ENCODE measurements at regions not wholly inside any gene's neighbourhood (a gene's known extent, or its start where the extent isn't known, plus 50 kb on each side); places are given as distances from the start of the nearest gene placed in this dataset.

- no peaks in the 10 kb centered on the region for H3K36me3 ChIP-seq (ENCODE audit: control insufficient read depth, low read length)
- TF ChIP-seq EZH2phosphoT487 (IDR thresholded peaks at IDR 0.05; ENCODE audit: borderline replicate concordance, low read length) (no peak), CTCF (IDR thresholded peaks at IDR 0.05; ENCODE audit: low read depth, low read length, poor library complexity, severe bottlenecking) (no peak)
- H3K9me2 ChIP-seq (replicated peaks; ENCODE audit: control insufficient read depth, low read length), result no peaks in the 10 kb centered on the region
- no peaks in the 10 kb centered on the region for H3K9me3 ChIP-seq (ENCODE audit: control insufficient read depth, insufficient read depth, low read length)
- no peak overlapping the region for H3K4me2 ChIP-seq (ENCODE audit: low read length)
- H4K20me1 ChIP-seq (ENCODE audit: control insufficient read depth, insufficient read depth, low read depth, low read length), result no peaks in the 10 kb centered on the region
- H3K4me3 ChIP-seq (ENCODE audit: low read length), result no peak overlapping the region
- H3F3A ChIP-seq (ENCODE audit: control insufficient read depth, insufficient read depth), result no peaks in the 10 kb centered on the region
- no peak overlapping the region for H3K27ac ChIP-seq (ENCODE audit: low read depth, low read length)
- H3K27me3 ChIP-seq (ENCODE audit: control insufficient read depth, low read length), result no peaks in the 10 kb centered on the region
- no peaks in the 10 kb centered on the region for H3K4me1 ChIP-seq (ENCODE audit: control insufficient read depth, low read length)
- no peaks in the 10 kb centered on the region for H3K79me2 ChIP-seq (ENCODE audit: control insufficient read depth, low read length)
These were observed 307.5 kb upstream of the DYNLRB2 start for GRCh38 chr16:80233097-80233835.

GRCh38 chr16:80231888-80232287 is 308.9 kb upstream of the DYNLRB2 start:
- H3K27me3 ChIP-seq (ENCODE audit: control insufficient read depth, low read length), result no peaks in the 10 kb centered on the region
- no peak overlapping the region for H3K4me3 ChIP-seq (ENCODE audit: low read length)
- no peaks in the 10 kb centered on the region for H3F3A ChIP-seq (ENCODE audit: control insufficient read depth, insufficient read depth)
- H3K9me3 ChIP-seq (ENCODE audit: control insufficient read depth, insufficient read depth, low read length), result no peaks in the 10 kb centered on the region
- TF ChIP-seq EZH2phosphoT487 (IDR thresholded peaks at IDR 0.05; ENCODE audit: borderline replicate concordance, low read length), result no peak
- no peak for TF ChIP-seq CTCF (IDR thresholded peaks at IDR 0.05; ENCODE audit: low read depth, low read length, poor library complexity, severe bottlenecking)
- H3K36me3 ChIP-seq (ENCODE audit: control insufficient read depth, low read length), result no peaks in the 10 kb centered on the region
- no peak overlapping the region for H3K27ac ChIP-seq (ENCODE audit: low read depth, low read length)
- no peak overlapping the region for H3K4me2 ChIP-seq (ENCODE audit: low read length)
- no peaks in the 10 kb centered on the region for H3K9me2 ChIP-seq (replicated peaks; ENCODE audit: control insufficient read depth, low read length)
- H3K79me2 ChIP-seq (ENCODE audit: control insufficient read depth, low read length), result no peaks in the 10 kb centered on the region
- H4K20me1 ChIP-seq (ENCODE audit: control insufficient read depth, insufficient read depth, low read depth, low read length), result no peaks in the 10 kb centered on the region
- no peaks in the 10 kb centered on the region for H3K4me1 ChIP-seq (ENCODE audit: control insufficient read depth, low read length)

GRCh38 chr16:80231121-80231520 is 309.7 kb upstream of the DYNLRB2 start:
- no peaks in the 10 kb centered on the region; the same call in 1 of the 2 replicates for H3K9me2 ChIP-seq (replicated peaks; ENCODE audit: control insufficient read depth, low read length)
- H3F3A ChIP-seq (ENCODE audit: control insufficient read depth, insufficient read depth), result no peaks in the 10 kb centered on the region
- no peaks in the 10 kb centered on the region for H4K20me1 ChIP-seq (ENCODE audit: control insufficient read depth, insufficient read depth, low read depth, low read length)
- H3K4me1 ChIP-seq (ENCODE audit: control insufficient read depth, low read length), result no peaks in the 10 kb centered on the region
- TF ChIP-seq CTCF (IDR thresholded peaks at IDR 0.05; ENCODE audit: low read depth, low read length, poor library complexity, severe bottlenecking) (no peak), EZH2phosphoT487 (IDR thresholded peaks at IDR 0.05; ENCODE audit: borderline replicate concordance, low read length) (no peak)
- H3K36me3 ChIP-seq (ENCODE audit: control insufficient read depth, low read length), result no peaks in the 10 kb centered on the region
- H3K27me3 ChIP-seq (ENCODE audit: control insufficient read depth, low read length), result no peaks in the 10 kb centered on the region
- no peaks in the 10 kb centered on the region for H3K9me3 ChIP-seq (ENCODE audit: control insufficient read depth, insufficient read depth, low read length)
- H3K27ac ChIP-seq (ENCODE audit: low read depth, low read length), result no peak overlapping the region
- no peak overlapping the region for H3K4me3 ChIP-seq (ENCODE audit: low read length)
- no peak overlapping the region for H3K4me2 ChIP-seq (ENCODE audit: low read length)
- no peaks in the 10 kb centered on the region for H3K79me2 ChIP-seq (ENCODE audit: control insufficient read depth, low read length)

Measured in DOHH2 (cell line).